22Rv1 (cell line): ENCODE measurements at regions not wholly inside any gene's neighbourhood (a gene's known extent, or its start where the extent isn't known, plus 50 kb on each side); places are given as distances from the start of the nearest gene placed in this dataset.

Source experiments
- H3K27ac ChIP-seq: fragments of 450-650 bp; 2 replicates; pipeline ENCODE4 v1.5.1; 2017
- ZFX ChIP-seq: fragments of 450-650 bp; IDR thresholded peaks from 2 replicates; pipeline ENCODE4 v1.6.1; 2017; ENCODE audit warnings: antibody characterized with exemption, borderline replicate concordance
- TF ChIP-seq, protein P1 (sequence below): fragments of 450-650 bp; IDR thresholded peaks from 2 replicates; pipeline ENCODE4 v1.5.1; 2017; ENCODE audit warnings: mild to moderate bottlenecking

DNA sequence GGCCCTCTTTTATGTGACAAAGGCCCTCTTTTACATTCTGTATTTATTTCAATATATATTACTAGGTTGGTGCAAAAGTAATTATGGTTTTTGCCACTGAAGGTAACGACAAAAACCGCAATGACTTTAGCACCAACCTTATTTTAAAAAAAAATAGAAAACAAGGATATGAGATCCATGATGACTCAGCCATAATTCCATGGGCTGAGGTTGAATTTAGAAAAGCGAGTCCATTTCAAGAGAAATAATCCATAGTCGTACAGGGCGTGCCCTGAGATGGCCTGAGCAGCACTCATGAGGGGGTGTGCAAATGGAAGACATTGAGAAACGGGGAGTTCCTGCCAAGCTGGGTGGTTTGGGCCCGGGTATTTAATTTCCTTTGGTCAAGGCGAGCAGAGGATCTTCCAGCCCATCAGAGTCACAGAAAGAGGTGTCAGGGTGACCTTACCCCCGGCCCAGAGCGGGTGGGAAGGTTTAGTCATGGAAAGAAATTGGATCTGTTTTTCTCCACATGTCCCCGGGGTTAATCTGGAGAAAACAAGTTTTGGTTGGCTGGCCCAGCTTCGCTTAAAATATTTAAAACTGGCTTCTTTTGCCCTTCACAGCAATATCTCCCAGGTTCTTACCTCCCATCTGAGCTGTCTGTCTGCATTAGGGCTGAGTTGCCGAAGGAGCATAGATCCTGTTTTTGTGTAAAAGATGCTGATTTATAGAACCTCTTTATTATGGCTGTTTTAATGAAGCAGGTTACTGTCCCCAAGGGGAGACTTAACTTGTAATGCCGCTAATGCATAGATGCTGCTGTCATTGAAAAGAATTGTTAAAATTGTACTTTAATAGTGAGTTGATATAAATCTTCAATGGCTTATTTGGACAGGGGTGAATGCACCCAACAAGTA is 255.6 kb downstream of the PREX1 start:
- no peak for TF ChIP-seq ZFX
- TF ChIP-seq, protein P1, sequence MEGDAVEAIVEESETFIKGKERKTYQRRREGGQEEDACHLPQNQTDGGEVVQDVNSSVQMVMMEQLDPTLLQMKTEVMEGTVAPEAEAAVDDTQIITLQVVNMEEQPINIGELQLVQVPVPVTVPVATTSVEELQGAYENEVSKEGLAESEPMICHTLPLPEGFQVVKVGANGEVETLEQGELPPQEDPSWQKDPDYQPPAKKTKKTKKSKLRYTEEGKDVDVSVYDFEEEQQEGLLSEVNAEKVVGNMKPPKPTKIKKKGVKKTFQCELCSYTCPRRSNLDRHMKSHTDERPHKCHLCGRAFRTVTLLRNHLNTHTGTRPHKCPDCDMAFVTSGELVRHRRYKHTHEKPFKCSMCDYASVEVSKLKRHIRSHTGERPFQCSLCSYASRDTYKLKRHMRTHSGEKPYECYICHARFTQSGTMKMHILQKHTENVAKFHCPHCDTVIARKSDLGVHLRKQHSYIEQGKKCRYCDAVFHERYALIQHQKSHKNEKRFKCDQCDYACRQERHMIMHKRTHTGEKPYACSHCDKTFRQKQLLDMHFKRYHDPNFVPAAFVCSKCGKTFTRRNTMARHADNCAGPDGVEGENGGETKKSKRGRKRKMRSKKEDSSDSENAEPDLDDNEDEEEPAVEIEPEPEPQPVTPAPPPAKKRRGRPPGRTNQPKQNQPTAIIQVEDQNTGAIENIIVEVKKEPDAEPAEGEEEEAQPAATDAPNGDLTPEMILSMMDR = no peak
- no peak overlapping the region for H3K27ac ChIP-seq

- H3K27ac ChIP-seq = no peak overlapping the region
- no peak for TF ChIP-seq ZFX
- TF ChIP-seq, protein P1 = no peak
Observed at GRCh38 chr20:48569679-48570078, 258.1 kb downstream of the PREX1 start.

DNA sequence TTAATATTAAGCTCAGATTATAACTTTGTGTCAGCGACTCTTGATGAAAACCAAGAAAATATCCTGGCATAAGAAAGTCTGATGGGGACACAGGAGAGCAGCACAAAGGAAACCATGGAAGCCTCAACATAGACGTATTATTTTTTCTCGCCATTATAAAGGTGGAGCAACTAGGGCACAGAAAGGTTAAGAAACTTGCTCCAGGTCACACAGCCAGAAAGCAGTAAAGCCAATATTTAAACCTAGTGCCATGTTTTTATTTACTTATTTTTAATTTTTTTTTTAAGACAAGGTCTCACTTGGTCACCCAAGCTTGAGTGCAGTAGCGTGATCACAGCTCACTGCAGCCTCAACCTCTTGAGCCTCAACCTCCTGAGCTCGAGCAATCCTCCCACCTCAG is 259.3 kb downstream of the PREX1 start:
- H3K27ac ChIP-seq = no peak overlapping the region
- TF ChIP-seq ZFX = no peak
- TF ChIP-seq, protein P1 = no peak

- TF ChIP-seq, protein P1 = no peak
- no peak for TF ChIP-seq ZFX
- H3K27ac ChIP-seq = no peak overlapping the region
Observed at GRCh38 chr20:48567145-48567544, 260.7 kb downstream of the PREX1 start.

- TF ChIP-seq, protein P1 = no peak
- no peak for TF ChIP-seq ZFX
- no peak overlapping the region for H3K27ac ChIP-seq
Observed at GRCh38 chr20:48564982-48565539, 262.7 kb downstream of the PREX1 start.

GRCh38 chr20:48563191-48563870 is 264.5 kb downstream of the PREX1 start:
- TF ChIP-seq, protein P1 = no peak
- no peak overlapping the region for H3K27ac ChIP-seq

- H3K27ac ChIP-seq = no peak overlapping the region
- TF ChIP-seq, protein P1 = no peak
- TF ChIP-seq ZFX = no peak
Observed at GRCh38 chr20:48562586-48563116, 265.1 kb downstream of the PREX1 start.
